Subcutaneous abdominal adipose tissue (tissue), 5 donors: ENCODE measurements at regions not wholly inside any gene's neighbourhood (a gene's known extent, or its start where the extent isn't known, plus 50 kb on each side); places are given as distances from the start of the nearest gene placed in this dataset.

Experiments used
- H3K27ac ChIP-seq: one replicate; pipeline ENCODE4 v1.7.0; 2013; ENCODE audit warnings: low read depth, mild to moderate bottlenecking, inconsistent platforms, low read length, moderate library complexity
- H3K27me3 ChIP-seq, 5 donors: one replicate each; pipeline ENCODE4 v1.7.0; 2013; ENCODE audit warnings: low read length in 5 of 5, inconsistent platforms in 1 of 5; ENCODE audit not compliant: control insufficient read depth in 5 of 5, insufficient read depth in 4 of 5
- H3K36me3 ChIP-seq, 5 donors: one replicate each; pipeline ENCODE4 v1.7.0; 2013; ENCODE audit warnings: low read length in 5 of 5; ENCODE audit not compliant: control insufficient read depth in 5 of 5, insufficient read depth in 5 of 5
- H3K4me1 ChIP-seq, 5 donors: one replicate each; pipeline ENCODE4 v1.7.0; 2013; ENCODE audit warnings: low read length in 5 of 5, mild to moderate bottlenecking in 3 of 5, moderate library complexity in 1 of 5; ENCODE audit not compliant: control insufficient read depth in 5 of 5, insufficient read depth in 5 of 5
- H3K4me3 ChIP-seq, 5 donors: one replicate each; pipeline ENCODE4 v1.7.0; 2013; ENCODE audit warnings: low read length in 5 of 5, low read depth in 1 of 5
- H3K9ac ChIP-seq, 5 donors: one replicate each; pipeline ENCODE4 v1.7.0; 2013; ENCODE audit warnings: low read length in 5 of 5, mild to moderate bottlenecking in 4 of 5, moderate library complexity in 3 of 5
- H3K9me3 ChIP-seq, 5 donors: one replicate each; pipeline ENCODE4 v1.7.0; 2013; ENCODE audit warnings: low read length in 5 of 5; ENCODE audit not compliant: control insufficient read depth in 5 of 5
- donor health status: healthy.
- donor health status: healthy.
- donor health status: healthy.
- donor health status: healthy.
- donor health status: healthy.

GRCh38 chr4:116386856-116387255, 698.5 kb downstream of the TRAM1L1 start:
- Histone ChIP-seq H3K27me3 (no peaks in the 10 kb centered on the region), H3K36me3 (no peaks in the 10 kb centered on the region), H3K4me1 (no peaks in the 10 kb centered on the region), H3K27ac (no peak overlapping the region), H3K9me3 (no peaks in the 10 kb centered on the region), H3K4me3 (no peak overlapping the region), H3K9ac (no peak overlapping the region)

DNA sequence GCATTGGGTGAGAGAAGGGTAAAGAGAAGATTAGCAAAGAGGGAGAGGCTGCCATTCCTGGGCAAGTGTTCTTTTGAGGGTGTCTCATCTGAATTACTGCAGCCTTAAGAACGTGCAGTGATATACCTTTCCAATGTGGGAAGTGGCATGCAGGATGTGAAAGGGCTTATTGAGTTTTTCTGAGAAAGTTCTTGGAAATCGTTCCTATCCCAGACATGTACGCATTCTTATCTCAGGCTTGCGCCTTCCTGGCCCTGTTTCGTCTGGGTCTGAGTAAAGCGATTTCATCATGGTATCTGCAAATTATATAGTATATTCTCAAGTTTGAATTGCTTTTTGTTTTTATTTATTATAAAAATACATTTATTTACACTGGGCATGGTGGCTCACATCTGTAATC, 699.8 kb downstream of the TRAM1L1 start:
- Histone ChIP-seq H3K36me3 (no peaks in the 10 kb centered on the region), H3K9ac (no peak overlapping the region), H3K4me1 (no peaks in the 10 kb centered on the region), H3K27me3 (no peaks in the 10 kb centered on the region), H3K27ac (no peak overlapping the region), H3K9me3 (no peaks in the 10 kb centered on the region), H3K4me3 (no peak overlapping the region)

DNA sequence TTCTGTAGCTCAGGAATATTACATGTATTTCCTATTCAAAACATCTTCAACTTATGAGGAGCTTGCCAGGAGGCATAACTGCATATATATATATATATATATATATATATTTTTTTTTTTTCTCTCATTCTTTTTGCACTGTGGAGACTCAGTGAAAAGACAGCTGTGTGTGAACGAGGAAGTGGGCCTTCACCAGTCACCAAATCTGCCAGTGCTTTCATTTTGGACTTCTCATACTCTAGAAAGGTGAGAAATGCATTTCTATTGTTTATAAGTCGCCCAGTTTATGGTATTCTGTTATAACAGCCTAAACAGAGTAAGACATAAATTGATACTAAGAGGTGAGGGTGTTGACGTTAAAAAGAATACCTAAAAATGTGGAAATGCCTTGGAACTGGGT, 710.6 kb downstream of the TRAM1L1 start:
- Histone ChIP-seq H3K4me1 (no peaks in the 10 kb centered on the region), H3K9me3 (no peaks in the 10 kb centered on the region), H3K27me3 (no peaks in the 10 kb centered on the region), H3K36me3 (no peaks in the 10 kb centered on the region), H3K27ac (no peak overlapping the region), H3K4me3 (no peak overlapping the region), H3K9ac (no peak overlapping the region)

GRCh38 chr4:116362583-116362982, 722.8 kb downstream of the TRAM1L1 start:
- H3K27me3 ChIP-seq: no peaks in the 10 kb centered on the region
- no peak overlapping the region for H3K27ac ChIP-seq
- H3K9me3 ChIP-seq: no peaks in the 10 kb centered on the region
- peaks cover 0 to 2% (median 0%) of the 10 kb centered on the region in 5 donors for H3K4me1 ChIP-seq
- no peaks in the 10 kb centered on the region for H3K36me3 ChIP-seq
- H3K4me3 ChIP-seq: no peak overlapping the region
- H3K9ac ChIP-seq: no peak overlapping the region

GRCh38 chr4:116361790-116362189, 723.6 kb downstream of the TRAM1L1 start:
- H3K4me3 ChIP-seq: no peak overlapping the region
- H3K27me3 ChIP-seq: no peaks in the 10 kb centered on the region
- H3K4me1 ChIP-seq: peaks cover 0 to 2% (median 0%) of the 10 kb centered on the region in 5 donors
- H3K36me3 ChIP-seq: no peaks in the 10 kb centered on the region
- H3K9me3 ChIP-seq: no peaks in the 10 kb centered on the region
- peak overlapping the region in 1 of 5 donors; percentile 3 for H3K9ac ChIP-seq
- no peak overlapping the region for H3K27ac ChIP-seq

GRCh38 chr4:116358633-116359222, 726.6 kb downstream of the TRAM1L1 start:
- H3K27ac ChIP-seq: no peak overlapping the region
- H3K9ac ChIP-seq: no peak overlapping the region
- H3K4me3 ChIP-seq: no peak overlapping the region

GRCh38 chr4:116357758-116358157, 727.6 kb downstream of the TRAM1L1 start:
- Histone ChIP-seq H3K36me3 (no peaks in the 10 kb centered on the region), H3K4me3 (no peak overlapping the region), H3K27ac (no peak overlapping the region), H3K27me3 (no peaks in the 10 kb centered on the region), H3K4me1 (no peaks in the 10 kb centered on the region), H3K9me3 (no peaks in the 10 kb centered on the region), H3K9ac (no peak overlapping the region)

More at GRCh38 chr4:116358633-116359222, 726.6 kb downstream of the TRAM1L1 start:
- Histone ChIP-seq H3K36me3 (no peaks in the 10 kb centered on the region), H3K9me3 (no peaks in the 10 kb centered on the region), H3K4me1 (no peaks in the 10 kb centered on the region), H3K27me3 (no peaks in the 10 kb centered on the region)

DNA sequence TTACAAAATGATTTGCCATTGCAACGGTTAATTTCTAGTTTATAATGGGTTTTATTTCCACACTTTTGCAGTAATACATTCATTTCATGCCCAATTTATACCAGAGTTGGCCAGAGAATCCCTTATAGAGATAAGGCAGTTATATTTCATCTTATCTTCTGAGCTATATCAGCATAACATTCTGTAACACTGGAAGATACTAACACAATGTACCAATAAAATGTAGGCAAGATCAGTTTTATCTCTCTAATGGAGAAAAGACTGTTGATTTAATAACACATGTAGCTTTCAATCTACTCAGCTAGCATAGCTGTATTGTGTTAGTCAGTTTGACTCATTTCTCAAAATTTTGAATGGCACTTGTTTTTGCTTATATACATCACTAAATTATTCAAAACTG, 738.6 kb downstream of the TRAM1L1 start:
- no peak overlapping the region for H3K27ac ChIP-seq
- no peaks in the 10 kb centered on the region for H3K27me3 ChIP-seq
- no peaks in the 10 kb centered on the region for H3K36me3 ChIP-seq
- no peak overlapping the region for H3K4me3 ChIP-seq
- H3K4me1 ChIP-seq: no peaks in the 10 kb centered on the region
- H3K9ac ChIP-seq: no peak overlapping the region
- H3K9me3 ChIP-seq: no peaks in the 10 kb centered on the region

GRCh38 chr4:116343809-116344208, 741.6 kb downstream of the TRAM1L1 start:
- Histone ChIP-seq H3K9ac (no peak overlapping the region), H3K27ac (no peak overlapping the region), H3K36me3 (no peaks in the 10 kb centered on the region), H3K4me1 (no peaks in the 10 kb centered on the region), H3K4me3 (no peak overlapping the region), H3K9me3 (no peaks in the 10 kb centered on the region), H3K27me3 (no peaks in the 10 kb centered on the region)

- H3K9me3 ChIP-seq: no peaks in the 10 kb centered on the region
- no peaks in the 10 kb centered on the region for H3K27me3 ChIP-seq
These were observed 743.2 kb downstream of the TRAM1L1 start for GRCh38 chr4:116342143-116342542.

GRCh38 chr4:116332508-116332907, 752.9 kb downstream of the TRAM1L1 start:
- no peaks in the 10 kb centered on the region for H3K9me3 ChIP-seq
- H3K9ac ChIP-seq: no peak overlapping the region
- no peaks in the 10 kb centered on the region for H3K36me3 ChIP-seq
- no peaks in the 10 kb centered on the region for H3K4me1 ChIP-seq
- H3K27me3 ChIP-seq: no peaks in the 10 kb centered on the region
- H3K27ac ChIP-seq: no peak overlapping the region
- no peak overlapping the region for H3K4me3 ChIP-seq

More at GRCh38 chr4:116342143-116342542, 743.2 kb downstream of the TRAM1L1 start:
- Histone ChIP-seq H3K9ac (no peak overlapping the region), H3K27ac (no peak overlapping the region), H3K36me3 (no peaks in the 10 kb centered on the region), H3K4me1 (no peaks in the 10 kb centered on the region), H3K4me3 (no peak overlapping the region)
